H1 (cell line): ENCODE measurements at regions not wholly inside any gene's neighbourhood (a gene's known extent, or its start where the extent isn't known, plus 50 kb on each side); places are given as distances from the start of the nearest gene placed in this dataset.

Experiments
- CTCF ChIA-PET: fragments of 300-600 bp; sonication (Branson Sonifier 250); formaldehyde crosslinking; loops from one replicate; lab custom pipeline; 2021; ENCODE audit not compliant: partially characterized antibody; lab: Charles Lee
- POLR2A ChIA-PET: fragments of 300-600 bp; sonication (Branson Sonifier 250); formaldehyde crosslinking; loops from one replicate; lab custom pipeline; 2021; ENCODE audit warnings: inconsistent platforms; ENCODE audit not compliant: partially characterized antibody; lab: Charles Lee
- DNase-seq, 2 experiments: peaks; one replicate each; pipeline versions ENCODE4 v3.0.0 to v3.0.0-alpha.2; 2010 to 2022; ENCODE audit warnings: low spot score in 2 of 2, low read depth in 1 of 2, mixed read lengths in 1 of 2
- FAIRE-seq: peaks from 2 replicates; lab custom pipeline; 2011; peaks lifted over from hg19 to GRCh38; lab: Jason Lieb, UNC
- H2AFZ ChIP-seq: 2 replicates; pipeline ENCODE4 v1.8.1; 2012; ENCODE audit warnings: low read length, inconsistent platforms
- H2AK5ac ChIP-seq: 2 replicates; pipeline ENCODE4 v1.6.1; 2013; ENCODE audit warnings: low read depth, low read length
- H2BK120ac ChIP-seq: replicated peaks from 2 replicates; pipeline ENCODE3; 2013; ENCODE audit warnings: low read depth, low read length, inconsistent platforms
- H2BK12ac ChIP-seq: 2 replicates; pipeline ENCODE4 v1.6.1; 2013; ENCODE audit warnings: low read depth, low read length
- H2BK15ac ChIP-seq: 2 replicates; pipeline ENCODE4 v1.6.1; 2013; ENCODE audit warnings: low read length
- H2BK20ac ChIP-seq: 2 replicates; pipeline ENCODE4 v1.6.1; 2013; ENCODE audit warnings: low read length
- H2BK5ac ChIP-seq: 2 replicates; pipeline ENCODE4 v1.6.1; 2013; ENCODE audit warnings: low read depth, low read length
- H3K14ac ChIP-seq: 2 replicates; pipeline ENCODE4 v1.6.1; 2013; ENCODE audit warnings: inconsistent platforms; ENCODE audit not compliant: insufficient read length
- H3K18ac ChIP-seq: 2 replicates; pipeline ENCODE4 v1.6.1; 2013; ENCODE audit warnings: low read length; ENCODE audit errors: extremely low read depth
- H3K23ac ChIP-seq: 2 replicates; pipeline ENCODE4 v1.6.1; 2013; ENCODE audit warnings: inconsistent platforms; ENCODE audit not compliant: insufficient read length
- H3K23me2 ChIP-seq: 2 replicates; pipeline ENCODE4 v1.6.1; 2013; ENCODE audit warnings: low read depth, low read length
- H3K27ac ChIP-seq: 2 replicates; pipeline ENCODE4 v1.6.1; 2011; ENCODE audit warnings: low read depth, low read length, inconsistent platforms
- H3K27me3 ChIP-seq, 4 experiments: replicated peaks in 1 of 4; 1 replicate in 1 of 4; 2 replicates in 3 of 4; pipeline versions ENCODE4 v1.6.1 to v1.8.1; 2011 to 2013; ENCODE audit warnings: low read length in 3 of 4, mild to moderate bottlenecking in 3 of 4, inconsistent platforms in 2 of 4, mixed read lengths in 2 of 4, moderate library complexity in 1 of 4; ENCODE audit not compliant: control insufficient read depth in 3 of 4, insufficient read depth in 3 of 4; ENCODE audit errors: extremely low read depth in 1 of 4
- H3K36me3 ChIP-seq, 4 experiments: 2 replicates each; pipeline versions ENCODE4 v1.6.1 to v1.8.1; 2011 to 2013; ENCODE audit warnings: mild to moderate bottlenecking in 4 of 4, low read length in 3 of 4, moderate library complexity in 2 of 4, control low read depth in 1 of 4, inconsistent platforms in 1 of 4; ENCODE audit not compliant: insufficient read depth in 4 of 4, control insufficient read depth in 2 of 4
- H3K4ac ChIP-seq: replicated peaks from 2 replicates; pipeline ENCODE3; 2013; ENCODE audit warnings: low read length, low read depth, mixed read lengths, inconsistent platforms; ENCODE audit not compliant: insufficient read length
- H3K4me1 ChIP-seq, 4 experiments: replicated peaks in 1 of 4; 1 replicate in 1 of 4; 2 replicates in 3 of 4; pipeline versions ENCODE4 v1.6.1 to v1.8.1; 2011 to 2013; ENCODE audit warnings: low read length in 3 of 4, inconsistent platforms in 2 of 4, mixed read lengths in 1 of 4; ENCODE audit not compliant: insufficient read depth in 4 of 4, control insufficient read depth in 3 of 4
- H3K4me2 ChIP-seq, 2 experiments: 2 replicates each; pipeline versions ENCODE4 v1.6.1 to v1.8.1; 2011 to 2013; ENCODE audit warnings: low read depth in 2 of 2, low read length in 2 of 2, control low read depth in 1 of 2, inconsistent platforms in 1 of 2, mild to moderate bottlenecking in 1 of 2; ENCODE audit not compliant: insufficient read depth in 1 of 2
- H3K4me3 ChIP-seq, 4 experiments: fragments of 200-600, 300-600 bp in 1 of 4; sonication (generic), shearing (Covaris generic), sonication (Bioruptor Twin) in 1 of 4; 2 replicates each; pipeline versions ENCODE4 v1.5.1 to v1.8.1; 2011 to 2016; ENCODE audit warnings: low read length in 4 of 4, low read depth in 3 of 4, control low read depth in 2 of 4, inconsistent platforms in 2 of 4, mild to moderate bottlenecking in 2 of 4, mixed read lengths in 1 of 4, moderate library complexity in 1 of 4; ENCODE audit not compliant: insufficient read depth in 2 of 4; ENCODE audit errors: extremely low read depth in 1 of 4
- H3K56ac ChIP-seq: replicated peaks from 2 replicates; pipeline ENCODE3; 2013; ENCODE audit warnings: low read depth, mild to moderate bottlenecking, mixed read lengths, low read length, inconsistent platforms; ENCODE audit not compliant: insufficient read length
- H3K79me1 ChIP-seq: 2 replicates; pipeline ENCODE4 v1.6.1; 2013; ENCODE audit warnings: low read depth, low read length, control low read depth
- H3K79me2 ChIP-seq, 2 experiments: 2 replicates each; pipeline versions ENCODE4 v1.6.1 to v1.8.1; 2012 to 2013; ENCODE audit warnings: low read length in 2 of 2, mild to moderate bottlenecking in 2 of 2, inconsistent platforms in 1 of 2; ENCODE audit not compliant: insufficient read depth in 2 of 2, control insufficient read depth in 1 of 2
- H3K9ac ChIP-seq, 4 experiments: replicated peaks in 1 of 4; 1 replicate in 1 of 4; 2 replicates in 3 of 4; pipeline versions ENCODE4 v1.6.1 to v1.8.1; 2011 to 2013; ENCODE audit warnings: low read depth in 3 of 4, low read length in 3 of 4, control low read depth in 2 of 4, mild to moderate bottlenecking in 2 of 4, moderate library complexity in 2 of 4, inconsistent platforms in 1 of 4; ENCODE audit errors: extremely low read depth in 1 of 4
- H3K9me3 ChIP-seq, 2 experiments: 2 replicates each; pipeline versions ENCODE4 v1.6.1 to v1.8.1; 2012 to 2013; ENCODE audit warnings: mild to moderate bottlenecking in 2 of 2, moderate library complexity in 2 of 2, control low read depth in 1 of 2, inconsistent platforms in 1 of 2, low read depth in 1 of 2, low read length in 1 of 2, mixed read lengths in 1 of 2; ENCODE audit not compliant: insufficient read depth in 2 of 2
- H4K20me1 ChIP-seq, 2 experiments: replicated peaks in 1 of 2; 2 replicates each; pipeline versions ENCODE3 to v1.8.1; 2011 to 2013; ENCODE audit warnings: inconsistent platforms in 2 of 2, low read length in 2 of 2, mild to moderate bottlenecking in 1 of 2; ENCODE audit not compliant: insufficient read depth in 2 of 2, control insufficient read depth in 1 of 2
- H4K5ac ChIP-seq: 2 replicates; pipeline ENCODE4 v1.6.1; 2013; ENCODE audit warnings: low read length, low read depth, mixed read lengths, inconsistent platforms; ENCODE audit not compliant: insufficient read length
- H4K8ac ChIP-seq: 2 replicates; pipeline ENCODE4 v1.8.0; 2013; ENCODE audit warnings: mild to moderate bottlenecking, moderate library complexity, low read length, inconsistent platforms; ENCODE audit not compliant: insufficient read depth; ENCODE audit errors: extremely low read depth
- H4K91ac ChIP-seq: replicated peaks from 2 replicates; pipeline ENCODE3; 2013; ENCODE audit warnings: low read length, mixed read lengths, inconsistent platforms; ENCODE audit not compliant: insufficient read length
- NRF1 ChIP-seq: IDR thresholded peaks from 2 replicates; pipeline ENCODE4 v1.6.1; 2011; ENCODE audit warnings: mild to moderate bottlenecking, low read depth, low read length, improper control_type of control experiment
- WGBS, 2 experiments: shearing (Covaris generic) in 1 of 2; methylation state at CpG; one replicate each; pipeline versions ENCODE4 v1.1.6 to v1.1.7; 2013 to 2015; ENCODE audit warnings: low lambda C conversion rate in 2 of 2, mixed read lengths in 2 of 2, inconsistent platforms in 1 of 2, low coverage in 1 of 2, missing lambda C conversion rate in 1 of 2; ENCODE audit not compliant: insufficient replicate concordance in 2 of 2, insufficient coverage in 1 of 2, insufficient read length in 1 of 2; ENCODE audit errors: extremely low coverage in 1 of 2, missing lambda C conversion rate in 1 of 2; 5-methylcytosine and 5-hydroxymethylcytosine counted together

DNA sequence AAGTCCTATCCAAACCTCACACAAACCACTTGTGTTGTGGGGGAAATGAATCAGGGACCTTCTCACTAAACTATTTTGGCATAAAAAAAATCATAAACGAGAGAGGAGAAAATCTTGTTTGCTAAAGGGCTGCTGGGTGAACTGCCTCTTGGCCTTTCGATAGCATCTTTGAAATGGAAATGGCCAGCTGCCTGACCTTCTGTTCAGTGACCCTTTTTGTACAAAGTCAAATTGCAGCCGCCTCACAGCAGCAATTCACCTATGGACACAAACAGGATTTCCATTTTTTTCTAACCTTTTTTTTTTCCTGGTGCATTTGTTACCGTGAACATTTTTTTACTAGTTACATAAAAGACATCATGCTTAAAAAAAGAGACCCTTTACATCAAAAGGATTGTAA, 89.0 kb upstream of the ONECUT1 start:
- no peaks in the 10 kb centered on the region for H3K79me2 ChIP-seq
- POLR2A ChIA-PET: no interaction called here
- H3K18ac ChIP-seq: no peak overlapping the region
- H3K27ac ChIP-seq: no peak overlapping the region
- no peak overlapping the region for H2BK120ac ChIP-seq
- WGBS, 2 experiments: 84% methylated on average over 4 of the region's 4 CpGs; no CpG with 5 or more reads in 1 of the 2 experiments
- no peak overlapping the region for H4K5ac ChIP-seq
- no peaks in the 10 kb centered on the region for H3K79me1 ChIP-seq
- H3K14ac ChIP-seq: no peak overlapping the region
- H2BK12ac ChIP-seq: no peak overlapping the region
- H3K23me2 ChIP-seq: no peaks in the 10 kb centered on the region
- DNase-seq: no peak
- H3K9me3 ChIP-seq: no peaks in the 10 kb centered on the region
- no peak overlapping the region for H3K9ac ChIP-seq
- no peak overlapping the region for H2BK20ac ChIP-seq
- FAIRE-seq: no peak
- H4K8ac ChIP-seq: no peak overlapping the region
- H3K4me2 ChIP-seq: no peak overlapping the region
- H4K91ac ChIP-seq: no peak overlapping the region
- no peak overlapping the region for H3K4me3 ChIP-seq
- H3K27me3 ChIP-seq: no peaks in the 10 kb centered on the region
- no peak overlapping the region for H2AK5ac ChIP-seq
- no peak overlapping the region for H3K4ac ChIP-seq
- H2AFZ ChIP-seq: no peak overlapping the region
- TF ChIP-seq NRF1: no peak
- TF ChIP-seq, all 59 proteins: peak for 0
- H4K20me1 ChIP-seq: no peaks in the 10 kb centered on the region
- H2BK15ac ChIP-seq: no peak overlapping the region
- H3K56ac ChIP-seq: no peak overlapping the region
- peaks cover 0 to 3% (median 1%) of the 10 kb centered on the region in 4 experiments; a peak in 3 of 7 replicates for H3K4me1 ChIP-seq
- H2BK5ac ChIP-seq: no peak overlapping the region
- H3K36me3 ChIP-seq: no peaks in the 10 kb centered on the region
- no peak overlapping the region for H3K23ac ChIP-seq
- CTCF ChIA-PET: no interaction called here
